GM10266 (cell line): ENCODE measurements at regions not wholly inside any gene's neighbourhood (a gene's known extent, or its start where the extent isn't known, plus 50 kb on each side); places are given as distances from the start of the nearest gene placed in this dataset.
"Not testable (repeated sequence)": the region's sequence is repeated elsewhere in the genome, so short reads cannot be mapped to it uniquely, and the experiment has no call there.

Experiments used
- DNase-seq: peaks from one replicate; pipeline ENCODE4 v3.0.0; 2012; ENCODE audit errors: extremely low spot score
- CTCF ChIP-seq: IDR thresholded peaks from 2 replicates; pipeline ENCODE4 v1.5.1; 2012; ENCODE audit warnings: mild to moderate bottlenecking, low read depth; ENCODE audit not compliant: control insufficient read depth, insufficient read depth; ENCODE audit errors: missing control alignments

DNA sequence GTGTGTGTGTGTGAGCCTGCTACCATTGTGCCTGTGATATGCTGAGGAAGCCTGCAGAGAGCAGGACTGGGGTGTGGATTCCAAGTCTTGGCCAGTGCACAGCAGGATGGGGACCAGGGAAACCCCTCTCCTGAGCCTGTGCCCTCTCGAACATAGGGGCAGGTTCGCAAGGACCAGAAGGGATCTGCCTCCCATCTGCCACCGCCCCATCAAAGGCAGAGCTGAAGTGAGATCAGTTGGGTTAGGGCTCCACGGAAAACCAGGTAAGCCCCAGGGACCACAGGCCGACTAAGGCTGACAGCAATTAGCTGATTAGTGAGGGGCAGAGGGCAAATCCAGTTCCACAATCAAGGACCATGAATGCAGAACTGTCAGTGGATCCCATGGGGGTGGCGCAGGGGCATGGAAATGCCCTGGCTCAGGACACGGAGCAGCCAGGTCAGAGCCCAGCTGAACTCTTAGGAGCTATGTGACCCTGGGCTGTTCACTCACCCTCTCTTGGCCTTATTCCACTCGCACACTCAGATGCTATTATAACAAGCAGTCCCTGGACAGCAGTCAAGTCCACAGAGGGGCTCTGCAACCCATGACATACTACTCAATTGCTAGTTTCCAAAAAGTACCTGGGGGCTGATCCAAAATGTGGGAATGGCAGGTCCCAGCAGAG lies 84.2 kb upstream of the ID2 start:
- TF ChIP-seq CTCF: no peak
- no peak for DNase-seq

GRCh38 chr2:8598295-8599165 lies 83.3 kb upstream of the ID2 start:
- no peak for TF ChIP-seq CTCF
- DNase-seq: no peak

- DNase-seq: no peak
- no peak for TF ChIP-seq CTCF
Measured at GRCh38 chr2:8599421-8600242, 82.2 kb upstream of the ID2 start.

GRCh38 chr2:8600456-8600855 lies 81.4 kb upstream of the ID2 start:
- no peak for DNase-seq
- no peak for TF ChIP-seq CTCF

DNA sequence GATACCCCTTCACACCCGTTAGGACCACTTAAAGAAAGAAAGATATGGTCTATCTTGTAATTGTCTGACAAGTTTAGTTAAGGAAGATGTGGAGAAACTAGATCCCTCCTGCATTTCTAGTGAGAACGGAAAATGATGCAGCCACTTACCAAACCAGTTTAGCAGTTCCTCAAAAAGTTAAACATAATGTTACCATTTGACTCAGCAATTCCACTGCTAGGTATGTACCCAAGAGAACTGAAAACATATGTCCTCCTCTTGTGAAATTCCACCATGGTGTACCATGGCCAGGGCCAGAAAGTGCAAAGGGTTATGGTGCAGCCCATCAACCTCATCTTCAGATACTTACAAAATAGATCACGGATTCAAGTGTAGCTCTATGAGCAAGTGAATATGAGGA lies 79.0 kb upstream of the ID2 start:
- DNase-seq: no peak
- TF ChIP-seq CTCF: no peak

DNA sequence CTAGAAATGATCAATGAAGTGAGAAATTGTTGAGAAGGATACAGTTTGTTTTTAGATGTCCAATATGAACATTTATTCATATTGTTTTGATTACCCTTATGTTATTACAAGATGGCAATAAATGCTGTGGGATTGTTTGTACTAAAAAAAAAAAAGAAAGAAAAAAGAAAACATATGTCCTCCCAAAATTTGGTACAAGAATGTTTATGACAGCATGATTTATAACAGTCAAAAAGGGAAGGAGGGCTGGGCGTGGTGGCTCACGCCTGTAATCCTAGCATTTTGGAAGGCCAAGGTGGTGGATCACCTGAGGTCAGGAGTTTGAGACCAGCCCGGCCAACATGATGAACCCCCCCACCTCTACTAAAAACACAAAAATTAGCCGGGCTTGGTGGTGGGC lies 78.5 kb upstream of the ID2 start:
- not testable (repeated sequence) for DNase-seq

DNA sequence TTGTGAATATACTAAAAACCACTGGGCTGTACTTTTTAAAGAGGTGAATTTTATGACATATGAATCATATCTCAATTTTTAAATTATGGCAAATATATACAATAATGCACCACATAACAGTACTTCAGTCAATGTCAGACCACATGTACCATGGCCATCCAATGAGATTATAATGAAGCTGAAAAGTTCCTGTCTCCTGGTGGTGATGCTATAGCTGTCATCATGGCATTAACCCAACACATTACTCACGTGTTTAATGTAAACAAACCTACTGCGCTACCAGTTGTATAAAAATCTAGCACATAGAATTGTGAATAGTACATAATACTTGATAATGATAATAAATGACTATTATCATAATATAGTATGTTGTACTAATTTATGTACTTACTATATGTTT lies 77.6 kb upstream of the ID2 start:
- no peak for DNase-seq
- TF ChIP-seq CTCF: no peak
